ENCODE measurements at regions not wholly inside any gene's neighbourhood (a gene's known extent, or its start where the extent isn't known, plus 50 kb on each side); places are given as distances from the start of the nearest gene placed in this dataset.

GRCh38 chr3:23041918-23042696 lies 161.0 kb upstream of the UBE2E2 start:
- intact Hi-C loops (cut with micrococcal nuclease; ENCODE audit: unreplicated experiment): no loop called here
- no peaks in the 10 kb centered on the region for H3K27me3 ChIP-seq (replicated peaks; ENCODE audit: insufficient read depth, low read depth, low read length, poor library complexity)
- H3K4me3 ChIP-seq (ENCODE audit: low read depth, low read length, poor library complexity, severe bottlenecking): no peak overlapping the region
- CTCF ChIA-PET: no interaction called here
- no peaks in the 10 kb centered on the region for H3K4me1 ChIP-seq (ENCODE audit: insufficient read depth, low read length, poor library complexity, severe bottlenecking)
- no peak for DNase-seq (ENCODE audit: low spot score)
- POLR2A ChIA-PET (ENCODE audit: low non-redundant PET): no interaction called here
- H3K27ac ChIP-seq (ENCODE audit: low read depth, low read length, poor library complexity, severe bottlenecking): no peak overlapping the region
- BruUV-seq (replicated peaks): no TSS peak
- peaks cover 9% of the 10 kb centered on the region for H3K9me3 ChIP-seq (ENCODE audit: low read depth, low read length, poor library complexity, severe bottlenecking)
- no peak for TF ChIP-seq EZH2 (IDR thresholded peaks at IDR 0.05; ENCODE audit: borderline replicate concordance, low read depth, low read length, poor library complexity, severe bottlenecking)
- TF ChIP-seq, protein P1, sequence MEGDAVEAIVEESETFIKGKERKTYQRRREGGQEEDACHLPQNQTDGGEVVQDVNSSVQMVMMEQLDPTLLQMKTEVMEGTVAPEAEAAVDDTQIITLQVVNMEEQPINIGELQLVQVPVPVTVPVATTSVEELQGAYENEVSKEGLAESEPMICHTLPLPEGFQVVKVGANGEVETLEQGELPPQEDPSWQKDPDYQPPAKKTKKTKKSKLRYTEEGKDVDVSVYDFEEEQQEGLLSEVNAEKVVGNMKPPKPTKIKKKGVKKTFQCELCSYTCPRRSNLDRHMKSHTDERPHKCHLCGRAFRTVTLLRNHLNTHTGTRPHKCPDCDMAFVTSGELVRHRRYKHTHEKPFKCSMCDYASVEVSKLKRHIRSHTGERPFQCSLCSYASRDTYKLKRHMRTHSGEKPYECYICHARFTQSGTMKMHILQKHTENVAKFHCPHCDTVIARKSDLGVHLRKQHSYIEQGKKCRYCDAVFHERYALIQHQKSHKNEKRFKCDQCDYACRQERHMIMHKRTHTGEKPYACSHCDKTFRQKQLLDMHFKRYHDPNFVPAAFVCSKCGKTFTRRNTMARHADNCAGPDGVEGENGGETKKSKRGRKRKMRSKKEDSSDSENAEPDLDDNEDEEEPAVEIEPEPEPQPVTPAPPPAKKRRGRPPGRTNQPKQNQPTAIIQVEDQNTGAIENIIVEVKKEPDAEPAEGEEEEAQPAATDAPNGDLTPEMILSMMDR (conservative IDR thresholded peaks at IDR 0.05; ENCODE audit: low read depth, low read length): no peak
- no peaks in the 10 kb centered on the region for H3K36me3 ChIP-seq (ENCODE audit: insufficient read depth, low read length, poor library complexity, severe bottlenecking)

GRCh38 chr3:23044463-23044862 lies 158.7 kb upstream of the UBE2E2 start:
- intact Hi-C loops (cut with micrococcal nuclease; ENCODE audit: unreplicated experiment): no loop called here
- H3K27me3 ChIP-seq (replicated peaks; ENCODE audit: insufficient read depth, low read depth, low read length, poor library complexity): no peaks in the 10 kb centered on the region
- H3K4me1 ChIP-seq (ENCODE audit: insufficient read depth, low read length, poor library complexity, severe bottlenecking): no peaks in the 10 kb centered on the region
- ChIA-PET POLR2A (ENCODE audit: low non-redundant PET) (no interaction called here), CTCF (no interaction called here)
- H3K4me3 ChIP-seq (ENCODE audit: low read depth, low read length, poor library complexity, severe bottlenecking): no peak overlapping the region
- no peaks in the 10 kb centered on the region for H3K36me3 ChIP-seq (ENCODE audit: insufficient read depth, low read length, poor library complexity, severe bottlenecking)
- no peak for DNase-seq (ENCODE audit: low spot score)
- TF ChIP-seq, protein P1 (conservative IDR thresholded peaks at IDR 0.05; ENCODE audit: low read depth, low read length): no peak
- no peak for TF ChIP-seq EZH2 (IDR thresholded peaks at IDR 0.05; ENCODE audit: borderline replicate concordance, low read depth, low read length, poor library complexity, severe bottlenecking)
- H3K27ac ChIP-seq (ENCODE audit: low read depth, low read length, poor library complexity, severe bottlenecking): no peak overlapping the region
- BruUV-seq (replicated peaks): no TSS peak
- peaks cover 10% of the 10 kb centered on the region for H3K9me3 ChIP-seq (ENCODE audit: low read depth, low read length, poor library complexity, severe bottlenecking)

GRCh38 chr3:23046536-23046935 lies 156.6 kb upstream of the UBE2E2 start:
- ChIA-PET CTCF (no interaction called here), POLR2A (ENCODE audit: low non-redundant PET) (no interaction called here)
- intact Hi-C loops (cut with micrococcal nuclease; ENCODE audit: unreplicated experiment): no loop called here
- Histone ChIP-seq H3K4me3 (ENCODE audit: low read depth, low read length, poor library complexity, severe bottlenecking) (no peak overlapping the region), H3K9me3 (ENCODE audit: low read depth, low read length, poor library complexity, severe bottlenecking) (peaks cover 10% of the 10 kb centered on the region), H3K27ac (ENCODE audit: low read depth, low read length, poor library complexity, severe bottlenecking) (no peak overlapping the region), H3K27me3 (replicated peaks; ENCODE audit: insufficient read depth, low read depth, low read length, poor library complexity) (no peaks in the 10 kb centered on the region), H3K4me1 (ENCODE audit: insufficient read depth, low read length, poor library complexity, severe bottlenecking) (no peaks in the 10 kb centered on the region), H3K36me3 (ENCODE audit: insufficient read depth, low read length, poor library complexity, severe bottlenecking) (no peaks in the 10 kb centered on the region)
- no TSS peak for BruUV-seq (replicated peaks)
- no peak for TF ChIP-seq EZH2 (IDR thresholded peaks at IDR 0.05; ENCODE audit: borderline replicate concordance, low read depth, low read length, poor library complexity, severe bottlenecking)
- TF ChIP-seq, protein P1 (conservative IDR thresholded peaks at IDR 0.05; ENCODE audit: low read depth, low read length): no peak
- no peak for DNase-seq (ENCODE audit: low spot score)
